ENCODE measurements at regions not wholly inside any gene's neighbourhood (a gene's known extent, or its start where the extent isn't known, plus 50 kb on each side); places are given as distances from the start of the nearest gene placed in this dataset.

GRCh38 chr13:99893567-99893966 is 78.0 kb downstream of the ZIC5 start:
- Histone ChIP-seq H3K9me3 (no peaks in the 10 kb centered on the region), H3K27me3 (peaks cover 26 to 59% of the 10 kb centered on the region in 2 donors), H3K4me1 (peaks cover 3 to 12% of the 10 kb centered on the region in 2 donors), H3K4me3 (no peak overlapping the region), H3K27ac (no peak overlapping the region), H3K36me3 (no peaks in the 10 kb centered on the region)
- DNase-seq (no peak), ATAC-seq (no peak)
- TF ChIP-seq CTCF (IDR thresholded peaks at IDR 0.05): no peak
- intact Hi-C loops (cut with DNase I): no loop called here

- intact Hi-C loops (cut with DNase I): no loop called here
- peaks cover 3 to 12% of the 10 kb centered on the region in 2 donors for H3K4me1 ChIP-seq
- no peaks in the 10 kb centered on the region for H3K36me3 ChIP-seq
- no peak for ATAC-seq
- H3K4me3 ChIP-seq: no peak overlapping the region
- no peak overlapping the region for H3K27ac ChIP-seq
- DNase-seq: no peak
- no peaks in the 10 kb centered on the region for H3K9me3 ChIP-seq
- peaks cover 26 to 53% of the 10 kb centered on the region in 2 donors for H3K27me3 ChIP-seq
- no peak for TF ChIP-seq CTCF (IDR thresholded peaks at IDR 0.05)
Measured at GRCh38 chr13:99892866-99893504, 78.6 kb downstream of the ZIC5 start.

GRCh38 chr13:99892196-99892613 is 79.4 kb downstream of the ZIC5 start:
- H3K36me3 ChIP-seq: no peaks in the 10 kb centered on the region
- H3K27me3 ChIP-seq: peaks cover 23 to 45% of the 10 kb centered on the region in 2 donors
- intact Hi-C loops (cut with DNase I): no loop called here
- H3K4me3 ChIP-seq: no peak overlapping the region
- no peak for TF ChIP-seq CTCF (IDR thresholded peaks at IDR 0.05)
- ATAC-seq (no peak), DNase-seq (no peak)
- no peak overlapping the region for H3K27ac ChIP-seq
- peaks cover 3 to 12% of the 10 kb centered on the region in 2 donors for H3K4me1 ChIP-seq
- no peaks in the 10 kb centered on the region for H3K9me3 ChIP-seq

- intact Hi-C loops (cut with DNase I): no loop called here
- no peaks in the 10 kb centered on the region for H3K4me1 ChIP-seq
- no peak overlapping the region for H3K27ac ChIP-seq
- no peaks in the 10 kb centered on the region for H3K27me3 ChIP-seq
- TF ChIP-seq CTCF (IDR thresholded peaks at IDR 0.05): no peak
- no peaks in the 10 kb centered on the region for H3K9me3 ChIP-seq
- no peak overlapping the region for H3K4me3 ChIP-seq
- ATAC-seq: no peak
- H3K36me3 ChIP-seq: no peaks in the 10 kb centered on the region
- DNase-seq: no peak
Measured at GRCh38 chr13:99886706-99887105, 84.9 kb downstream of the ZIC5 start.

- intact Hi-C loops (cut with DNase I): no loop called here
- no peaks in the 10 kb centered on the region for H3K9me3 ChIP-seq
- no peak overlapping the region for H3K27ac ChIP-seq
- no peak for ATAC-seq
- no peak for TF ChIP-seq CTCF (IDR thresholded peaks at IDR 0.05)
- no peak overlapping the region for H3K4me3 ChIP-seq
- no peaks in the 10 kb centered on the region for H3K4me1 ChIP-seq
- H3K27me3 ChIP-seq: no peaks in the 10 kb centered on the region
- H3K36me3 ChIP-seq: no peaks in the 10 kb centered on the region
- DNase-seq: no peak
Measured at GRCh38 chr13:99884913-99885312, 86.7 kb downstream of the ZIC5 start.

All from left lung (tissue), 4 donors.